Psoas muscle (tissue), 7 donors: ENCODE measurements at regions not wholly inside any gene's neighbourhood (a gene's known extent, or its start where the extent isn't known, plus 50 kb on each side); places are given as distances from the start of the nearest gene placed in this dataset.
"Not testable (repeated sequence)": the region's sequence is repeated elsewhere in the genome, so short reads cannot be mapped to it uniquely, and the experiment has no call there.

Experiments used
- ATAC-seq, 4 donors: fragments of 200-7000 bp; cut with Tn5 transposase; one replicate each; pipeline ENCODE4 v1.9.1; 2020; ENCODE audit warnings: moderate library complexity in 3 of 4, mild to moderate bottlenecking in 2 of 4
- DNase-seq, 2 donors: peaks; one replicate each; pipeline ENCODE4 v3.0.0-alpha.2; 2020
- H3K27ac ChIP-seq: fragments of 200-600 bp; one replicate; pipeline ENCODE4 v1.8.0; 2022
- H3K27me3 ChIP-seq, 3 donors: fragments of 200-600 bp in 1 of 3; one replicate each; pipeline versions ENCODE4 v1.6.1 to v1.8.0; 2013 to 2022; ENCODE audit warnings: low read length in 2 of 3, mild to moderate bottlenecking in 2 of 3, moderate library complexity in 1 of 3; ENCODE audit not compliant: insufficient read depth in 3 of 3
- H3K36me3 ChIP-seq, 2 donors: fragments of 200-600 bp in 1 of 2; one replicate each; pipeline versions ENCODE4 v1.6.1 to v1.8.0; 2013 to 2022; ENCODE audit warnings: low read depth in 1 of 2, mild to moderate bottlenecking in 1 of 2, moderate library complexity in 1 of 2; ENCODE audit not compliant: insufficient read depth in 1 of 2
- H3K4me1 ChIP-seq: fragments of 200-600 bp; one replicate; pipeline ENCODE4 v1.8.0; 2022
- H3K4me3 ChIP-seq: fragments of 200-600 bp; one replicate; pipeline ENCODE4 v1.8.0; 2022; ENCODE audit warnings: mild to moderate bottlenecking
- H3K9me3 ChIP-seq: fragments of 200-600 bp; one replicate; pipeline ENCODE4 v1.8.0; 2022
- CTCF ChIP-seq: fragments of 200-600 bp; IDR thresholded peaks from one replicate; pipeline ENCODE4 v1.8.0; 2022; ENCODE audit warnings: antibody characterized with exemption
- WGBS, 3 donors: extraction: QIAGEN DNeasy Blood & Tissue Kit; methylation state at CpG; one replicate each; pipeline versions ENCODE4 v1.1.6 to v1.1.7; 2013; 5-methylcytosine and 5-hydroxymethylcytosine counted together
- intact Hi-C, 2 donors: fragments of 100-400 bp; cut with DNase I; formaldehyde crosslinking; loops; one replicate each; pipeline versions ENCODE4 v1.11.0 to v1.14.2; 2022
- donor health status: healthy with polysubstance abuse.
- donor health status: DM: no; HTN: no; CAD: no; lungs with moderate emphysema.
- donor health status: Bipolar disorder and iron deficiency.
- donor health status: healthy.
- donor health status: DM: yes; HTN: yes; CAD: no.
- donor health status: DM: no; HTN: no; CAD: no.
- donor health status: DM: yes; HTN: yes; CAD: no.

GRCh38 chr12:127501916-127502315 lies 765.1 kb upstream of the TMEM132C start:
- Histone ChIP-seq H3K4me3 (no peak overlapping the region), H3K27ac (no peak overlapping the region), H3K36me3 (no peaks in the 10 kb centered on the region), H3K4me1 (no peaks in the 10 kb centered on the region), H3K9me3 (no peaks in the 10 kb centered on the region), H3K27me3 (no peaks in the 10 kb centered on the region)
- WGBS, 3 donors, result 73 to 87% (median 81%) methylated on average over 6 of the region's 6 CpGs
- intact Hi-C loops, result no loop called here
- DNase-seq (no peak), ATAC-seq (no peak)
- TF ChIP-seq CTCF, result no peak

GRCh38 chr12:127503246-127503645 lies 763.7 kb upstream of the TMEM132C start:
- Histone ChIP-seq H3K36me3 (no peaks in the 10 kb centered on the region), H3K9me3 (no peaks in the 10 kb centered on the region), H3K27ac (no peak overlapping the region), H3K4me3 (no peak overlapping the region), H3K4me1 (no peaks in the 10 kb centered on the region), H3K27me3 (no peaks in the 10 kb centered on the region)
- no peak for TF ChIP-seq CTCF
- 78 to 85% (median 84%) methylated on average over 7 of the region's 7 CpGs for WGBS, 3 donors
- intact Hi-C loops, result no loop called here
- no peak for DNase-seq
- no peak for ATAC-seq

- intact Hi-C loops, H3K9me3 ChIP-seq, H3K27ac ChIP-seq, H3K27me3 ChIP-seq, H3K36me3 ChIP-seq, H3K4me1 ChIP-seq, H3K4me3 ChIP-seq, ATAC-seq, DNase-seq: not testable (repeated sequence)
- WGBS, 3 donors, result 77 to 82% (median 78%) methylated on average over 4 of the region's 4 CpGs
Observed at GRCh38 chr12:127503996-127504395, 763.0 kb upstream of the TMEM132C start.

- DNase-seq, result no peak
- Histone ChIP-seq H3K27me3 (no peaks in the 10 kb centered on the region), H3K36me3 (no peaks in the 10 kb centered on the region), H3K4me3 (no peak overlapping the region), H3K9me3 (no peaks in the 10 kb centered on the region), H3K27ac (no peak overlapping the region), H3K4me1 (no peaks in the 10 kb centered on the region)
- 72 to 81% (median 78%) methylated on average over 5 of the region's 5 CpGs for WGBS, 3 donors
- no peak for ATAC-seq
- TF ChIP-seq CTCF, result no peak
- intact Hi-C loops, result no loop called here
Observed at GRCh38 chr12:127504874-127505273, 762.1 kb upstream of the TMEM132C start.

GRCh38 chr12:127507341-127507740 lies 759.6 kb upstream of the TMEM132C start:
- H3K9me3 ChIP-seq, result no peaks in the 10 kb centered on the region
- ATAC-seq (no peak), DNase-seq (no peak)
- no peaks in the 10 kb centered on the region for H3K4me1 ChIP-seq
- 67 to 82% (median 77%) methylated on average over 6 of the region's 6 CpGs for WGBS, 3 donors
- no peak overlapping the region for H3K4me3 ChIP-seq
- intact Hi-C loops, result no loop called here
- TF ChIP-seq CTCF, result no peak
- no peaks in the 10 kb centered on the region for H3K27me3 ChIP-seq
- no peaks in the 10 kb centered on the region for H3K36me3 ChIP-seq
- no peak overlapping the region for H3K27ac ChIP-seq
